ENCODE measurements at regions not wholly inside any gene's neighbourhood (a gene's known extent, or its start where the extent isn't known, plus 50 kb on each side); places are given as distances from the start of the nearest gene placed in this dataset.

GRCh38 chr18:7358989-7359726 is 128.3 kb downstream of the LRRC30 start:
- no peak for DNase-seq

- no peak for DNase-seq
These were observed 129.8 kb downstream of the LRRC30 start for GRCh38 chr18:7360606-7361170.

GRCh38 chr18:7363338-7363737 is 132.4 kb downstream of the LRRC30 start:
- DNase-seq, result no peak

- no peak for DNase-seq
These were observed 135.7 kb downstream of the LRRC30 start for GRCh38 chr18:7366597-7366996.

GRCh38 chr18:7367336-7367735 is 136.4 kb downstream of the LRRC30 start:
- DNase-seq, result no peak

- no peak for DNase-seq
These were observed 138.1 kb downstream of the LRRC30 start for GRCh38 chr18:7369006-7369405.

- no peak for DNase-seq
These were observed 139.5 kb downstream of the LRRC30 start for GRCh38 chr18:7370375-7370774.

GRCh38 chr18:7370802-7371201 is 139.9 kb downstream of the LRRC30 start:
- DNase-seq, result no peak

GRCh38 chr18:7373441-7373840 is 142.6 kb downstream of the LRRC30 start:
- no peak for DNase-seq

GRCh38 chr18:7381307-7381706 is 150.4 kb downstream of the LRRC30 start:
- DNase-seq, result no peak

GRCh38 chr18:7382328-7383001 is 151.6 kb downstream of the LRRC30 start:
- DNase-seq, result no peak

GRCh38 chr18:7383002-7383980 is 152.4 kb downstream of the LRRC30 start:
- DNase-seq, result no peak

GRCh38 chr18:7388741-7389140 is 157.9 kb downstream of the LRRC30 start:
- DNase-seq, result no peak

GRCh38 chr18:7390731-7391492 is 160.0 kb downstream of the LRRC30 start:
- DNase-seq, result no peak

GRCh38 chr18:7393080-7393479 is 162.2 kb downstream of the LRRC30 start:
- no peak for DNase-seq

- no peak for DNase-seq
These were observed 163.3 kb downstream of the LRRC30 start for GRCh38 chr18:7394050-7394659.

- DNase-seq, result no peak
These were observed 164.7 kb downstream of the LRRC30 start for GRCh38 chr18:7395566-7395965.

GRCh38 chr18:7413906-7414305 is 153.2 kb upstream of the PTPRM start:
- no peak for DNase-seq

- no peak for DNase-seq
These were observed 152.7 kb upstream of the PTPRM start for GRCh38 chr18:7414459-7414858.

GRCh38 chr18:7415081-7415894 is 151.8 kb upstream of the PTPRM start:
- no peak for DNase-seq

- no peak for DNase-seq
These were observed 149.4 kb upstream of the PTPRM start for GRCh38 chr18:7417727-7418126.
